ENCODE measurements at regions not wholly inside any gene's neighbourhood (a gene's known extent, or its start where the extent isn't known, plus 50 kb on each side); places are given as distances from the start of the nearest gene placed in this dataset.
"Not testable (repeated sequence)": the region's sequence is repeated elsewhere in the genome, so short reads cannot be mapped to it uniquely, and the experiment has no call there.

GRCh38 chr11:3519841-3520240 lies 122.0 kb downstream of the ART5 start:
- TF ChIP-seq CTCF, EZH2 (IDR thresholded peaks at IDR 0.05): not testable (repeated sequence)
